Type B pancreatic cell (in vitro differentiated cells): ENCODE measurements at regions not wholly inside any gene's neighbourhood (a gene's known extent, or its start where the extent isn't known, plus 50 kb on each side); places are given as distances from the start of the nearest gene placed in this dataset.

ENCODE experiments used
- DNase-seq: peaks from one replicate; pipeline ENCODE4 v3.0.0; 2021; ENCODE audit warnings: mixed read lengths; ENCODE audit not compliant: unreplicated experiment; ENCODE audit errors: extremely low spot score
- H3K27ac Mint-ChIP-seq: 2 replicates; pipeline ENCODE4 v1.8.0; 2021; ENCODE audit warnings: mild to moderate bottlenecking, mixed read lengths
- H3K27me3 Mint-ChIP-seq: 2 replicates; pipeline ENCODE4 v1.8.0; 2021; ENCODE audit warnings: mixed read lengths
- H3K36me3 Mint-ChIP-seq: 2 replicates; pipeline ENCODE4 v1.8.0; 2021; ENCODE audit warnings: mixed read lengths
- H3K4me1 Mint-ChIP-seq: one replicate; pipeline ENCODE4 v1.8.0; 2021; ENCODE audit warnings: mixed read lengths; ENCODE audit not compliant: unreplicated experiment
- H3K4me3 Mint-ChIP-seq: 2 replicates; pipeline ENCODE4 v1.8.0; 2021; ENCODE audit warnings: mild to moderate bottlenecking, mixed read lengths
- H3K9me3 Mint-ChIP-seq: 2 replicates; pipeline ENCODE4 v1.8.0; 2021; ENCODE audit warnings: mixed read lengths
- CTCF ChIP-seq: fragments of 200-600 bp; sonication (generic); conservative IDR thresholded peaks from 2 replicates; pipeline ENCODE4 v1.5.0; 2021; ENCODE audit warnings: antibody characterized with exemption, mild to moderate bottlenecking

- no peak overlapping the region for H3K27ac Mint-ChIP-seq
- no peak overlapping the region for H3K4me3 Mint-ChIP-seq
- H3K27me3 Mint-ChIP-seq, result no peaks in the 10 kb centered on the region
- peaks cover 4% of the 10 kb centered on the region for H3K9me3 Mint-ChIP-seq
- no peak for TF ChIP-seq CTCF
- no peak for DNase-seq
- peaks cover 15% of the 10 kb centered on the region for H3K4me1 Mint-ChIP-seq
- no peaks in the 10 kb centered on the region for H3K36me3 Mint-ChIP-seq
Observed at GRCh38 chr21:15119486-15119885, 54.7 kb upstream of the NRIP1 start.

- no peak for DNase-seq
- H3K27ac Mint-ChIP-seq, result peak overlapping the region; percentile 14
- no peak overlapping the region for H3K4me3 Mint-ChIP-seq
- H3K4me1 Mint-ChIP-seq, result peaks cover 15% of the 10 kb centered on the region
- TF ChIP-seq CTCF, result no peak
- peaks cover 4% of the 10 kb centered on the region for H3K9me3 Mint-ChIP-seq
- H3K27me3 Mint-ChIP-seq, result no peaks in the 10 kb centered on the region
- no peaks in the 10 kb centered on the region for H3K36me3 Mint-ChIP-seq
Observed at GRCh38 chr21:15121097-15121654, 56.4 kb upstream of the NRIP1 start.

GRCh38 chr21:15121655-15122120 lies 56.9 kb upstream of the NRIP1 start:
- Mint-ChIP-seq H3K36me3 (no peaks in the 10 kb centered on the region), H3K27me3 (no peaks in the 10 kb centered on the region), H3K4me3 (no peak overlapping the region), H3K27ac (peak overlapping the region; percentile 14), H3K4me1 (peaks cover 15% of the 10 kb centered on the region), H3K9me3 (peaks cover 4% of the 10 kb centered on the region)
- no peak for TF ChIP-seq CTCF
- no peak for DNase-seq

GRCh38 chr21:15122241-15122640 lies 57.4 kb upstream of the NRIP1 start:
- Mint-ChIP-seq H3K27ac (no peak overlapping the region), H3K36me3 (no peaks in the 10 kb centered on the region), H3K4me3 (no peak overlapping the region), H3K9me3 (peaks cover 4% of the 10 kb centered on the region), H3K27me3 (no peaks in the 10 kb centered on the region), H3K4me1 (peaks cover 15% of the 10 kb centered on the region)
- no peak for TF ChIP-seq CTCF
- DNase-seq, result no peak

GRCh38 chr21:15124731-15125130 lies 59.9 kb upstream of the NRIP1 start:
- no peak for DNase-seq
- Mint-ChIP-seq H3K9me3 (peaks cover 4% of the 10 kb centered on the region), H3K4me1 (peaks cover 15% of the 10 kb centered on the region), H3K27me3 (no peaks in the 10 kb centered on the region), H3K4me3 (no peak overlapping the region), H3K27ac (no peak overlapping the region), H3K36me3 (no peaks in the 10 kb centered on the region)
- TF ChIP-seq CTCF, result no peak

GRCh38 chr21:15126948-15127347 lies 62.1 kb upstream of the NRIP1 start:
- Mint-ChIP-seq H3K27ac (no peak overlapping the region), H3K9me3 (no peaks in the 10 kb centered on the region), H3K4me3 (no peak overlapping the region), H3K27me3 (no peaks in the 10 kb centered on the region), H3K36me3 (no peaks in the 10 kb centered on the region), H3K4me1 (peaks cover 6% of the 10 kb centered on the region)
- DNase-seq, result no peak
- no peak for TF ChIP-seq CTCF
